ENCODE measurements at regions not wholly inside any gene's neighbourhood (a gene's known extent, or its start where the extent isn't known, plus 50 kb on each side); places are given as distances from the start of the nearest gene placed in this dataset.

GRCh38 chr10:9061871-9062270 is 1007.4 kb downstream of the GATA3 start:
- H3K4me3 ChIP-seq (ENCODE audit: insufficient read depth, low read depth, low read length) = no peak overlapping the region
- no peaks in the 10 kb centered on the region for H3K36me3 ChIP-seq (replicated peaks; ENCODE audit: control insufficient read depth, insufficient read depth, low read length)
- no peaks in the 10 kb centered on the region for H3K27me3 ChIP-seq (ENCODE audit: control insufficient read depth, insufficient read depth, low read length)
- no peak for DNase-seq

- DNase-seq = no peak
- no peak overlapping the region for H3K4me3 ChIP-seq (ENCODE audit: insufficient read depth, low read depth, low read length)
- H3K27me3 ChIP-seq (ENCODE audit: control insufficient read depth, insufficient read depth, low read length) = no peaks in the 10 kb centered on the region
- H3K36me3 ChIP-seq (replicated peaks; ENCODE audit: control insufficient read depth, insufficient read depth, low read length) = no peaks in the 10 kb centered on the region
These were observed 1011.7 kb downstream of the GATA3 start for GRCh38 chr10:9066152-9066551.

GRCh38 chr10:9068003-9068402 is 1013.5 kb downstream of the GATA3 start:
- Histone ChIP-seq H3K36me3 (replicated peaks; ENCODE audit: control insufficient read depth, insufficient read depth, low read length) (no peaks in the 10 kb centered on the region), H3K4me3 (ENCODE audit: insufficient read depth, low read depth, low read length) (no peak overlapping the region), H3K27me3 (ENCODE audit: control insufficient read depth, insufficient read depth, low read length) (no peaks in the 10 kb centered on the region)
- DNase-seq = no peak

GRCh38 chr10:9069136-9069535 is 1014.6 kb downstream of the GATA3 start:
- DNase-seq = no peak
- Histone ChIP-seq H3K36me3 (replicated peaks; ENCODE audit: control insufficient read depth, insufficient read depth, low read length) (no peaks in the 10 kb centered on the region), H3K4me3 (ENCODE audit: insufficient read depth, low read depth, low read length) (no peak overlapping the region), H3K27me3 (ENCODE audit: control insufficient read depth, insufficient read depth, low read length) (no peaks in the 10 kb centered on the region)

GRCh38 chr10:9075420-9075819 is 1020.9 kb downstream of the GATA3 start:
- H3K4me3 ChIP-seq (ENCODE audit: insufficient read depth, low read depth, low read length) = no peak overlapping the region

GRCh38 chr10:9076066-9076465 is 1021.6 kb downstream of the GATA3 start:
- DNase-seq = no peak
- no peaks in the 10 kb centered on the region for H3K27me3 ChIP-seq (ENCODE audit: control insufficient read depth, insufficient read depth, low read length)
- no peak overlapping the region for H3K4me3 ChIP-seq (ENCODE audit: insufficient read depth, low read depth, low read length)
- no peaks in the 10 kb centered on the region for H3K36me3 ChIP-seq (replicated peaks; ENCODE audit: control insufficient read depth, insufficient read depth, low read length)

More at GRCh38 chr10:9075420-9075819, 1020.9 kb downstream of the GATA3 start:
- no peak for DNase-seq
- Histone ChIP-seq H3K27me3 (ENCODE audit: control insufficient read depth, insufficient read depth, low read length) (no peaks in the 10 kb centered on the region), H3K36me3 (replicated peaks; ENCODE audit: control insufficient read depth, insufficient read depth, low read length) (no peaks in the 10 kb centered on the region)

- no peak overlapping the region for H3K4me3 ChIP-seq (ENCODE audit: insufficient read depth, low read depth, low read length)
- no peak for DNase-seq
- peaks cover 1% of the 10 kb centered on the region; the same call in 1 of the 2 replicates for H3K27me3 ChIP-seq (ENCODE audit: control insufficient read depth, insufficient read depth, low read length)
- no peaks in the 10 kb centered on the region for H3K36me3 ChIP-seq (replicated peaks; ENCODE audit: control insufficient read depth, insufficient read depth, low read length)
These were observed 1026.8 kb downstream of the GATA3 start for GRCh38 chr10:9081253-9081652.

- H3K27me3 ChIP-seq (ENCODE audit: control insufficient read depth, insufficient read depth, low read length) = peaks cover 3% of the 10 kb centered on the region; the same call in 1 of the 2 replicates
- no peak overlapping the region for H3K4me3 ChIP-seq (ENCODE audit: insufficient read depth, low read depth, low read length)
- no peaks in the 10 kb centered on the region for H3K36me3 ChIP-seq (replicated peaks; ENCODE audit: control insufficient read depth, insufficient read depth, low read length)
- DNase-seq = no peak
These were observed 1027.5 kb downstream of the GATA3 start for GRCh38 chr10:9081961-9082360.

GRCh38 chr10:9091530-9092093 is 1037.1 kb downstream of the GATA3 start:
- peaks cover 62% of the 10 kb centered on the region for H3K27me3 ChIP-seq (ENCODE audit: control insufficient read depth, insufficient read depth, low read length)

GRCh38 chr10:9096288-9096687 is 1041.8 kb downstream of the GATA3 start:
- no peak for DNase-seq
- Histone ChIP-seq H3K36me3 (replicated peaks; ENCODE audit: control insufficient read depth, insufficient read depth, low read length) (no peaks in the 10 kb centered on the region), H3K4me3 (ENCODE audit: insufficient read depth, low read depth, low read length) (no peak overlapping the region), H3K27me3 (ENCODE audit: control insufficient read depth, insufficient read depth, low read length) (peaks cover 84% of the 10 kb centered on the region)

More at GRCh38 chr10:9091530-9092093, 1037.1 kb downstream of the GATA3 start:
- Histone ChIP-seq H3K4me3 (ENCODE audit: insufficient read depth, low read depth, low read length) (no peak overlapping the region), H3K36me3 (replicated peaks; ENCODE audit: control insufficient read depth, insufficient read depth, low read length) (no peaks in the 10 kb centered on the region)
- DNase-seq = no peak

GRCh38 chr10:9097206-9097990 is 1042.9 kb downstream of the GATA3 start:
- no peaks in the 10 kb centered on the region for H3K36me3 ChIP-seq (replicated peaks; ENCODE audit: control insufficient read depth, insufficient read depth, low read length)
- DNase-seq = no peak
- no peak overlapping the region for H3K4me3 ChIP-seq (ENCODE audit: insufficient read depth, low read depth, low read length)
- H3K27me3 ChIP-seq (ENCODE audit: control insufficient read depth, insufficient read depth, low read length) = peaks cover 84% of the 10 kb centered on the region

- H3K27me3 ChIP-seq (ENCODE audit: control insufficient read depth, insufficient read depth, low read length) = peaks cover 81% of the 10 kb centered on the region
- H3K36me3 ChIP-seq (replicated peaks; ENCODE audit: control insufficient read depth, insufficient read depth, low read length) = no peaks in the 10 kb centered on the region
- no peak overlapping the region for H3K4me3 ChIP-seq (ENCODE audit: insufficient read depth, low read depth, low read length)
- no peak for DNase-seq
These were observed 1043.5 kb downstream of the GATA3 start for GRCh38 chr10:9097991-9098306.

- Histone ChIP-seq H3K4me3 (ENCODE audit: insufficient read depth, low read depth, low read length) (no peak overlapping the region), H3K27me3 (ENCODE audit: control insufficient read depth, insufficient read depth, low read length) (peaks cover 59% of the 10 kb centered on the region), H3K36me3 (replicated peaks; ENCODE audit: control insufficient read depth, insufficient read depth, low read length) (no peaks in the 10 kb centered on the region)
- DNase-seq = no peak
These were observed 1047.5 kb downstream of the GATA3 start for GRCh38 chr10:9102026-9102425.

- Histone ChIP-seq H3K4me3 (ENCODE audit: insufficient read depth, low read depth, low read length) (no peak overlapping the region), H3K36me3 (replicated peaks; ENCODE audit: control insufficient read depth, insufficient read depth, low read length) (no peaks in the 10 kb centered on the region), H3K27me3 (ENCODE audit: control insufficient read depth, insufficient read depth, low read length) (peaks cover 57% of the 10 kb centered on the region)
- no peak for DNase-seq
These were observed 1048.8 kb downstream of the GATA3 start for GRCh38 chr10:9103301-9103700.

- Histone ChIP-seq H3K27me3 (ENCODE audit: control insufficient read depth, insufficient read depth, low read length) (peaks cover 10% of the 10 kb centered on the region), H3K4me3 (ENCODE audit: insufficient read depth, low read depth, low read length) (no peak overlapping the region), H3K36me3 (replicated peaks; ENCODE audit: control insufficient read depth, insufficient read depth, low read length) (no peaks in the 10 kb centered on the region)
- DNase-seq = no peak
These were observed 1057.5 kb downstream of the GATA3 start for GRCh38 chr10:9111976-9112375.
